ENCODE measurements at regions not wholly inside any gene's neighbourhood (a gene's known extent, or its start where the extent isn't known, plus 50 kb on each side); places are given as distances from the start of the nearest gene placed in this dataset.

- Histone ChIP-seq H3K4me3 (ENCODE audit: low read depth, low read length) (no peak overlapping the region), H3K27me3 (ENCODE audit: control insufficient read depth, insufficient read depth, low read length) (no peaks in the 10 kb centered on the region), H3K36me3 (ENCODE audit: control insufficient read depth, insufficient read depth, low read length) (no peaks in the 10 kb centered on the region), H3K4me1 (ENCODE audit: control insufficient read depth, insufficient read depth, low read length) (no peaks in the 10 kb centered on the region), H3K27ac (ENCODE audit: low read depth, low read length) (no peak overlapping the region), H3K9me3 (ENCODE audit: control insufficient read depth, insufficient read depth, low read length) (no peaks in the 10 kb centered on the region)
- peak in 1 of 6 donors; percentile 41 for DNase-seq (ENCODE audit: low read depth in 4 of 6, low spot score in 6 of 6)
- 100% methylated on average over 1 of the region's 1 CpG for WGBS (ENCODE audit: insufficient coverage)
Observed at GRCh38 chr18:33838054-33838453, 260.0 kb downstream of the ASXL3 start.

DNA sequence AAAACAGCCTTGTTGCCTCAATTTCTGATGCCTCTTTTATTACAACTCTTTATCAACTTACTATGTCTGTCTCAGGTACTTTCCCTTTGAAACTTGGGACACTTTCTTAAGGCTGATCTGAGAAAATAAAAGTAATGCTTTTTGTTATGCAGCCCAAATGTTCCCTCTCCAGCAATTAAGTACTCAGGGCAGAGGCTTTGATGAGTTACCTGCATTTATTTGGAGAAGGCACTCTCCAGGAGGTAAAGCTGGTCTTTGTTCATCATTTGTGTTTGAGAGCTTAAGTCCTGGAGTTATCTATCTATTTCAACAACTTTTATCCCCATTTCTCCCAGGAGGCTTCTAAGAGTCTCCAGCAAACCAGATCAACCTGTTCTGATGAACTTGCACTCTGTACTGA lies 259.2 kb downstream of the ASXL3 start:
- Histone ChIP-seq H3K4me1 (ENCODE audit: control insufficient read depth, insufficient read depth, low read length) (no peaks in the 10 kb centered on the region), H3K4me3 (ENCODE audit: low read depth, low read length) (no peak overlapping the region), H3K36me3 (ENCODE audit: control insufficient read depth, insufficient read depth, low read length) (no peaks in the 10 kb centered on the region), H3K27ac (ENCODE audit: low read depth, low read length) (no peak overlapping the region), H3K9me3 (ENCODE audit: control insufficient read depth, insufficient read depth, low read length) (no peaks in the 10 kb centered on the region), H3K27me3 (ENCODE audit: control insufficient read depth, insufficient read depth, low read length) (no peaks in the 10 kb centered on the region)
- DNase-seq (ENCODE audit: low read depth in 4 of 6, low spot score in 6 of 6): no peak

GRCh38 chr18:33836564-33836963 lies 258.5 kb downstream of the ASXL3 start:
- Histone ChIP-seq H3K4me3 (ENCODE audit: low read depth, low read length) (no peak overlapping the region), H3K4me1 (ENCODE audit: control insufficient read depth, insufficient read depth, low read length) (no peaks in the 10 kb centered on the region), H3K9me3 (ENCODE audit: control insufficient read depth, insufficient read depth, low read length) (no peaks in the 10 kb centered on the region), H3K27ac (ENCODE audit: low read depth, low read length) (no peak overlapping the region), H3K36me3 (ENCODE audit: control insufficient read depth, insufficient read depth, low read length) (no peaks in the 10 kb centered on the region), H3K27me3 (ENCODE audit: control insufficient read depth, insufficient read depth, low read length) (no peaks in the 10 kb centered on the region)
- 42% methylated on average over 4 of the region's 4 CpGs for WGBS (ENCODE audit: insufficient coverage)
- peak in 1 of 6 donors; percentile 25 for DNase-seq (ENCODE audit: low read depth in 4 of 6, low spot score in 6 of 6)

- H3K27me3 ChIP-seq (ENCODE audit: control insufficient read depth, insufficient read depth, low read length): no peaks in the 10 kb centered on the region
- no peak overlapping the region for H3K27ac ChIP-seq (ENCODE audit: low read depth, low read length)
- no peak overlapping the region for H3K4me3 ChIP-seq (ENCODE audit: low read depth, low read length)
- WGBS (ENCODE audit: insufficient coverage): 97% methylated on average over 4 of the region's 7 CpGs
- no peaks in the 10 kb centered on the region for H3K4me1 ChIP-seq (ENCODE audit: control insufficient read depth, insufficient read depth, low read length)
- DNase-seq (ENCODE audit: low read depth in 4 of 6, low spot score in 6 of 6): no peak
- no peaks in the 10 kb centered on the region for H3K36me3 ChIP-seq (ENCODE audit: control insufficient read depth, insufficient read depth, low read length)
- H3K9me3 ChIP-seq (ENCODE audit: control insufficient read depth, insufficient read depth, low read length): no peaks in the 10 kb centered on the region
Observed at GRCh38 chr18:33835419-33835818, 257.4 kb downstream of the ASXL3 start.

DNA sequence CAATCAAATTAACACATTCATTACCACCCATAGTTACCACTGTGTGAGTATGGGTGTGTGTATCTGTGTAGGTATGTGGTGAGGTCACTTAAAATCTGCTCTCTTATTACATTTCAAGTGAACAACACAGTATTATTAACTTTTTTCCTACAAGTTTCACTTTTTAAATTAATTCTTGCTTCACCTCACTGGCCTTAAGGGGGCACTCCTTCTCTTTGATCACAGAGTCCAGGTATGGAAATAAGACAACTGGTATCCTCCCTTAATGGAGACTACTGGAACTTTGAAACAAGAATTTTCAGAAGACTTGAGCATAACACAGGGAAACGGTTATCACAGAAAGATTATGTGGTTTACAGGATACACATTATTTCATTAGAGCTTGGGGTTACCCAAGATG lies 255.8 kb downstream of the ASXL3 start:
- no peaks in the 10 kb centered on the region for H3K27me3 ChIP-seq (ENCODE audit: control insufficient read depth, insufficient read depth, low read length)
- no CpG with 5 or more reads among the region's 1 CpG for WGBS (ENCODE audit: insufficient coverage)

DNA sequence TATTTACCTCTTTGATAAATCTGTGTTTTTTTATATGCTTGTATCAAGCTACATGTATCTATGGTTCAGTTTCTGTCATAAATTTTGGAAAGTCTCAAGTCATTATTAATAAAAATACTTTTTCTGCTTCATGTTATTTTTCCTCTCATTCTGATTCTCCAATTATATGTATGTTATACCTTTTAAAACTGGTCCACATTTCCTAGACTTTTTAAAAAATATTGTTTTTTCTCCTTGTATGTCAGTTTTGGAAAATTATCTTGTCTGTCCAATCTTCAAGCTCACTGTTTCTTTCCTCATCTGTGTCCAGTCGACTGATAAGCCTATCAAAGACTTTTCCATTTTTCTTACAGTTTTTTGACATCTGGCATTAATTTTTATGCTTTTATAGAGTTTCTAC lies 253.4 kb downstream of the ASXL3 start:
- no CpG with 5 or more reads among the region's 1 CpG for WGBS (ENCODE audit: insufficient coverage)
- Histone ChIP-seq H3K27me3 (ENCODE audit: control insufficient read depth, insufficient read depth, low read length) (no peaks in the 10 kb centered on the region), H3K4me3 (ENCODE audit: low read depth, low read length) (no peak overlapping the region), H3K36me3 (ENCODE audit: control insufficient read depth, insufficient read depth, low read length) (no peaks in the 10 kb centered on the region), H3K27ac (ENCODE audit: low read depth, low read length) (no peak overlapping the region), H3K9me3 (ENCODE audit: control insufficient read depth, insufficient read depth, low read length) (no peaks in the 10 kb centered on the region), H3K4me1 (ENCODE audit: control insufficient read depth, insufficient read depth, low read length) (no peaks in the 10 kb centered on the region)
- no peak for DNase-seq (ENCODE audit: low read depth in 4 of 6, low spot score in 6 of 6)

More for the DNA sequence above, 255.8 kb downstream of the ASXL3 start:
- H3K4me1 ChIP-seq (ENCODE audit: control insufficient read depth, insufficient read depth, low read length): no peaks in the 10 kb centered on the region
- H3K9me3 ChIP-seq (ENCODE audit: control insufficient read depth, insufficient read depth, low read length): no peaks in the 10 kb centered on the region
- H3K4me3 ChIP-seq (ENCODE audit: low read depth, low read length): no peak overlapping the region
- H3K27ac ChIP-seq (ENCODE audit: low read depth, low read length): no peak overlapping the region
- no peaks in the 10 kb centered on the region for H3K36me3 ChIP-seq (ENCODE audit: control insufficient read depth, insufficient read depth, low read length)
- DNase-seq (ENCODE audit: low read depth in 4 of 6, low spot score in 6 of 6): no peak

- H3K36me3 ChIP-seq (ENCODE audit: control insufficient read depth, insufficient read depth, low read length): no peaks in the 10 kb centered on the region
- no peak overlapping the region for H3K4me3 ChIP-seq (ENCODE audit: low read depth, low read length)
- no peaks in the 10 kb centered on the region for H3K27me3 ChIP-seq (ENCODE audit: control insufficient read depth, insufficient read depth, low read length)
- no peaks in the 10 kb centered on the region for H3K9me3 ChIP-seq (ENCODE audit: control insufficient read depth, insufficient read depth, low read length)
- no peak overlapping the region for H3K27ac ChIP-seq (ENCODE audit: low read depth, low read length)
- H3K4me1 ChIP-seq (ENCODE audit: control insufficient read depth, insufficient read depth, low read length): no peaks in the 10 kb centered on the region
- DNase-seq (ENCODE audit: low read depth in 4 of 6, low spot score in 6 of 6): no peak
- no CpG with 5 or more reads among the region's 1 CpG for WGBS (ENCODE audit: insufficient coverage)
Observed at GRCh38 chr18:33830213-33830612, 252.2 kb downstream of the ASXL3 start.

GRCh38 chr18:33828949-33829348 lies 250.9 kb downstream of the ASXL3 start:
- Histone ChIP-seq H3K4me1 (ENCODE audit: control insufficient read depth, insufficient read depth, low read length) (no peaks in the 10 kb centered on the region), H3K4me3 (ENCODE audit: low read depth, low read length) (no peak overlapping the region), H3K27me3 (ENCODE audit: control insufficient read depth, insufficient read depth, low read length) (no peaks in the 10 kb centered on the region), H3K36me3 (ENCODE audit: control insufficient read depth, insufficient read depth, low read length) (no peaks in the 10 kb centered on the region), H3K27ac (ENCODE audit: low read depth, low read length) (no peak overlapping the region), H3K9me3 (ENCODE audit: control insufficient read depth, insufficient read depth, low read length) (no peaks in the 10 kb centered on the region)
- DNase-seq (ENCODE audit: low read depth in 4 of 6, low spot score in 6 of 6): no peak
- 100% methylated on average over 1 of the region's 2 CpGs for WGBS (ENCODE audit: insufficient coverage)

- Histone ChIP-seq H3K4me3 (ENCODE audit: low read depth, low read length) (no peak overlapping the region), H3K4me1 (ENCODE audit: control insufficient read depth, insufficient read depth, low read length) (no peaks in the 10 kb centered on the region), H3K27ac (ENCODE audit: low read depth, low read length) (no peak overlapping the region), H3K9me3 (ENCODE audit: control insufficient read depth, insufficient read depth, low read length) (no peaks in the 10 kb centered on the region), H3K36me3 (ENCODE audit: control insufficient read depth, insufficient read depth, low read length) (no peaks in the 10 kb centered on the region), H3K27me3 (ENCODE audit: control insufficient read depth, insufficient read depth, low read length) (no peaks in the 10 kb centered on the region)
- 85% methylated on average over 3 of the region's 4 CpGs for WGBS (ENCODE audit: insufficient coverage)
- no peak for DNase-seq (ENCODE audit: low read depth in 4 of 6, low spot score in 6 of 6)
Observed at GRCh38 chr18:33826151-33826550, 248.1 kb downstream of the ASXL3 start.

GRCh38 chr18:33821503-33821902 lies 243.5 kb downstream of the ASXL3 start:
- WGBS (ENCODE audit: insufficient coverage): 83% methylated on average over 1 of the region's 1 CpG
- H3K27ac ChIP-seq (ENCODE audit: low read depth, low read length): no peak overlapping the region
- H3K27me3 ChIP-seq (ENCODE audit: control insufficient read depth, insufficient read depth, low read length): no peaks in the 10 kb centered on the region
- H3K4me3 ChIP-seq (ENCODE audit: low read depth, low read length): no peak overlapping the region
- H3K36me3 ChIP-seq (ENCODE audit: control insufficient read depth, insufficient read depth, low read length): no peaks in the 10 kb centered on the region
- no peaks in the 10 kb centered on the region for H3K4me1 ChIP-seq (ENCODE audit: control insufficient read depth, insufficient read depth, low read length)
- no peaks in the 10 kb centered on the region for H3K9me3 ChIP-seq (ENCODE audit: control insufficient read depth, insufficient read depth, low read length)
- no peak for DNase-seq (ENCODE audit: low read depth in 4 of 6, low spot score in 6 of 6)

All from spinal cord (tissue), 9 donors.